H1 (cell line): ENCODE measurements at regions not wholly inside any gene's neighbourhood (a gene's known extent, or its start where the extent isn't known, plus 50 kb on each side); places are given as distances from the start of the nearest gene placed in this dataset.

Source experiments
- ATF3 ChIP-seq: IDR thresholded peaks from 2 replicates; pipeline ENCODE4 v1.6.1; 2011; ENCODE audit warnings: low read depth, mild to moderate bottlenecking, low read length; ENCODE audit not compliant: insufficient read depth
- BCL11A ChIP-seq, 2 experiments: IDR thresholded peaks; one replicate each; pipeline ENCODE4 v1.6.1; 2011; ENCODE audit warnings: low read depth in 2 of 2, low read length in 2 of 2, mild to moderate bottlenecking in 2 of 2
- NANOG ChIP-seq: IDR thresholded peaks from 2 replicates; pipeline ENCODE4 v1.6.1; 2011; ENCODE audit warnings: low read length, low read depth, mild to moderate bottlenecking, inconsistent platforms; ENCODE audit not compliant: insufficient read depth, poor library complexity, severe bottlenecking
- NRF1 ChIP-seq: IDR thresholded peaks from 2 replicates; pipeline ENCODE4 v1.6.1; 2011; ENCODE audit warnings: mild to moderate bottlenecking, low read depth, low read length, improper control_type of control experiment
- TF ChIP-seq, protein P1 (sequence below), 3 experiments: IDR thresholded peaks; 1 replicate in 2 of 3; 2 replicates in 1 of 3; pipeline versions ENCODE4 v1.5.1 to v1.6.1; 2011; ENCODE audit warnings: low read length in 3 of 3, mild to moderate bottlenecking in 3 of 3, inconsistent platforms in 2 of 3, low read depth in 1 of 3, moderate library complexity in 1 of 3; ENCODE audit not compliant: insufficient read depth in 1 of 3; ENCODE audit errors: control extremely low read depth in 1 of 3

DNA sequence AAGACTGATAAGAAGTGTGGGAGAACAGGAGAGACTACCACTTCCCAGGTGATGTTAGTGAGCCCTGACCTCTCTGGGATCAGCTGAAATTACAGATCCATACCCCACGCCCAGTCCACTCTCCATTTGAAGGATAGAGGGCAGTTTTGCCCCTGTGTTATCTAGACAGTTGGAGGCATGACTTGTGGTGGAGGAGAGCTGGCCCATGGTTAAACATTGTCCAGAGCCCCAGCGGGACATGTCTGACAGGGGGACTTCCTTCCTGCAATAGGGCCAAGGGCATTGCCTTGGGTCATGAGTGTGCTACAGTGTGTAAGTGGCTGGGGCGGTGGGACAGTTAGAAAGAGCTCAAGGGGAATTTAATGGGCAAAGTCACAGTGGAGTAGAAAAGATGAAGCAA is 181.1 kb downstream of the MID1IP1 start (continued):
- TF ChIP-seq ATF3 (no peak), NRF1 (no peak), NANOG (no peak), BCL11A (IDR thresholded peaks at IDR 0.05; ENCODE audit: low read depth in 2 of 2, low read length in 2 of 2) (no peak)
- TF ChIP-seq, protein P1, sequence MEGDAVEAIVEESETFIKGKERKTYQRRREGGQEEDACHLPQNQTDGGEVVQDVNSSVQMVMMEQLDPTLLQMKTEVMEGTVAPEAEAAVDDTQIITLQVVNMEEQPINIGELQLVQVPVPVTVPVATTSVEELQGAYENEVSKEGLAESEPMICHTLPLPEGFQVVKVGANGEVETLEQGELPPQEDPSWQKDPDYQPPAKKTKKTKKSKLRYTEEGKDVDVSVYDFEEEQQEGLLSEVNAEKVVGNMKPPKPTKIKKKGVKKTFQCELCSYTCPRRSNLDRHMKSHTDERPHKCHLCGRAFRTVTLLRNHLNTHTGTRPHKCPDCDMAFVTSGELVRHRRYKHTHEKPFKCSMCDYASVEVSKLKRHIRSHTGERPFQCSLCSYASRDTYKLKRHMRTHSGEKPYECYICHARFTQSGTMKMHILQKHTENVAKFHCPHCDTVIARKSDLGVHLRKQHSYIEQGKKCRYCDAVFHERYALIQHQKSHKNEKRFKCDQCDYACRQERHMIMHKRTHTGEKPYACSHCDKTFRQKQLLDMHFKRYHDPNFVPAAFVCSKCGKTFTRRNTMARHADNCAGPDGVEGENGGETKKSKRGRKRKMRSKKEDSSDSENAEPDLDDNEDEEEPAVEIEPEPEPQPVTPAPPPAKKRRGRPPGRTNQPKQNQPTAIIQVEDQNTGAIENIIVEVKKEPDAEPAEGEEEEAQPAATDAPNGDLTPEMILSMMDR (IDR thresholded peaks at IDR 0.05; ENCODE audit: control extremely low read depth in 1 of 3, insufficient read depth in 1 of 3, low read depth in 1 of 3, low read length in 3 of 3) = no peak
